Hepatocyte (in vitro differentiated cells): ENCODE measurements at regions not wholly inside any gene's neighbourhood (a gene's known extent, or its start where the extent isn't known, plus 50 kb on each side); places are given as distances from the start of the nearest gene placed in this dataset.

Experiments used
- DNase-seq: peaks from one replicate; pipeline ENCODE4 v3.0.0-alpha.2; 2016; ENCODE audit warnings: low spot score
- H2AFZ ChIP-seq: fragments of 200-600 bp; sonication (generic); 2 replicates; pipeline ENCODE4 v1.6.0; 2016; ENCODE audit warnings: antibody characterized with exemption, mild to moderate bottlenecking
- H3K27ac ChIP-seq: fragments of 200-600 bp; sonication (generic); 2 replicates; pipeline ENCODE4 v1.5.1; 2016; ENCODE audit warnings: mild to moderate bottlenecking
- H3K27me3 ChIP-seq: fragments of 200-600 bp; sonication (generic); 2 replicates; pipeline ENCODE4 v1.6.1; 2016
- H3K36me3 ChIP-seq: fragments of 200-600 bp; sonication (generic); replicated peaks from 2 replicates; pipeline ENCODE4 v1.5.1; 2016; ENCODE audit warnings: low read depth; ENCODE audit not compliant: insufficient read depth
- H3K4me1 ChIP-seq: fragments of 200-600 bp; sonication (generic); 2 replicates; pipeline ENCODE4 v1.5.1; 2016; ENCODE audit warnings: mild to moderate bottlenecking, moderate library complexity; ENCODE audit not compliant: insufficient read depth
- H3K4me2 ChIP-seq: fragments of 200-600 bp; sonication (generic); 2 replicates; pipeline ENCODE4 v1.6.0; 2016
- H3K4me3 ChIP-seq: fragments of 200-600 bp; sonication (generic); 2 replicates; pipeline ENCODE4 v1.5.1; 2016; ENCODE audit warnings: mild to moderate bottlenecking
- H3K79me2 ChIP-seq: fragments of 200-600 bp; sonication (generic); 2 replicates; pipeline ENCODE4 v1.6.0; 2017; ENCODE audit warnings: mild to moderate bottlenecking
- H3K9me2 ChIP-seq: fragments of 200-600 bp; sonication (generic); replicated peaks from 2 replicates; pipeline ENCODE4 v1.6.0; 2017; ENCODE audit warnings: mild to moderate bottlenecking; ENCODE audit not compliant: insufficient read depth
- H3K9me3 ChIP-seq: fragments of 200-600 bp; sonication (generic); 2 replicates; pipeline ENCODE4 v1.5.1; 2016; ENCODE audit warnings: low read depth, mild to moderate bottlenecking
- H4K20me1 ChIP-seq: fragments of 200-600 bp; sonication (generic); 2 replicates; pipeline ENCODE4 v1.6.0; 2016; ENCODE audit warnings: mild to moderate bottlenecking; ENCODE audit not compliant: insufficient read depth, poor library complexity, severe bottlenecking
- EZH2 ChIP-seq: fragments of 200-600 bp; sonication (generic); IDR thresholded peaks from 2 replicates; pipeline ENCODE4 v1.6.1; 2016; ENCODE audit warnings: antibody characterized with exemption, mild to moderate bottlenecking, borderline replicate concordance
- EZH2phosphoT487 ChIP-seq: fragments of 200-600 bp; sonication (generic); IDR thresholded peaks from one replicate; pipeline ENCODE4 v1.6.1; 2018; ENCODE audit warnings: antibody characterized with exemption, mild to moderate bottlenecking, low read depth, moderate library complexity; ENCODE audit not compliant: unreplicated experiment, severe bottlenecking
- WGBS: methylation state at CpG from one replicate; pipeline ENCODE4 v1.1.6; 2016; ENCODE audit warnings: low lambda C conversion rate; ENCODE audit errors: missing lambda C conversion rate; 5-methylcytosine and 5-hydroxymethylcytosine counted together
- TF ChIP-seq, protein P1 (sequence below): fragments of 200-600 bp; sonication (generic); IDR thresholded peaks from 2 replicates; pipeline ENCODE4 v1.5.1; 2016; ENCODE audit warnings: antibody characterized with exemption, mild to moderate bottlenecking; ENCODE audit not compliant: poor library complexity

DNA sequence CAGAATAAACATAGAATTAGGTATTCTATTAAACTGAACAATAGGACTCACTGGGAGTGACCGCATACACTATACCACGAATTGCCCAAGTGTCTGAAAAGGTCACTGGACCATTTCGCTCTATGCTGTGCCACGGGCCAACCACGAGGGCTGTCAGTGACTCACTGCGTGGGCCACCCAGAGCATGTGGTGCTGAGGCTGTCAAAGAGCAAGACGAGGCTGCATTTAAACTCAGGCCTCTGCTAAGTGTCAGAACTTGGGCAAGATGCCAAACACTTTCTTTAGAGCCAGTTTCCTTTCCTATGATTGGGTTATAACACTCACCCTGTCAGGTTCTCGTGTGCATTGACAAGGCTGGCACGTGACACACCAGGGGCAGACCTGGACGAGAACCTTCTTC, 97.5 kb downstream of the SH3YL1 start:
- WGBS = 76% methylated on average over 10 of the region's 10 CpGs
- H4K20me1 ChIP-seq = no peaks in the 10 kb centered on the region
- no peaks in the 10 kb centered on the region for H3K27me3 ChIP-seq
- no peaks in the 10 kb centered on the region for H3K9me2 ChIP-seq
- H3K4me1 ChIP-seq = no peaks in the 10 kb centered on the region
- H3K79me2 ChIP-seq = no peaks in the 10 kb centered on the region
- H3K4me3 ChIP-seq = no peak overlapping the region
- TF ChIP-seq EZH2 (no peak), EZH2phosphoT487 (no peak)
- TF ChIP-seq, protein P1, sequence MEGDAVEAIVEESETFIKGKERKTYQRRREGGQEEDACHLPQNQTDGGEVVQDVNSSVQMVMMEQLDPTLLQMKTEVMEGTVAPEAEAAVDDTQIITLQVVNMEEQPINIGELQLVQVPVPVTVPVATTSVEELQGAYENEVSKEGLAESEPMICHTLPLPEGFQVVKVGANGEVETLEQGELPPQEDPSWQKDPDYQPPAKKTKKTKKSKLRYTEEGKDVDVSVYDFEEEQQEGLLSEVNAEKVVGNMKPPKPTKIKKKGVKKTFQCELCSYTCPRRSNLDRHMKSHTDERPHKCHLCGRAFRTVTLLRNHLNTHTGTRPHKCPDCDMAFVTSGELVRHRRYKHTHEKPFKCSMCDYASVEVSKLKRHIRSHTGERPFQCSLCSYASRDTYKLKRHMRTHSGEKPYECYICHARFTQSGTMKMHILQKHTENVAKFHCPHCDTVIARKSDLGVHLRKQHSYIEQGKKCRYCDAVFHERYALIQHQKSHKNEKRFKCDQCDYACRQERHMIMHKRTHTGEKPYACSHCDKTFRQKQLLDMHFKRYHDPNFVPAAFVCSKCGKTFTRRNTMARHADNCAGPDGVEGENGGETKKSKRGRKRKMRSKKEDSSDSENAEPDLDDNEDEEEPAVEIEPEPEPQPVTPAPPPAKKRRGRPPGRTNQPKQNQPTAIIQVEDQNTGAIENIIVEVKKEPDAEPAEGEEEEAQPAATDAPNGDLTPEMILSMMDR = no peak
- H3K36me3 ChIP-seq = no peaks in the 10 kb centered on the region
- DNase-seq = no peak
- no peak overlapping the region for H2AFZ ChIP-seq
- H3K4me2 ChIP-seq = no peak overlapping the region
- no peak overlapping the region for H3K27ac ChIP-seq
- H3K9me3 ChIP-seq = no peaks in the 10 kb centered on the region

DNA sequence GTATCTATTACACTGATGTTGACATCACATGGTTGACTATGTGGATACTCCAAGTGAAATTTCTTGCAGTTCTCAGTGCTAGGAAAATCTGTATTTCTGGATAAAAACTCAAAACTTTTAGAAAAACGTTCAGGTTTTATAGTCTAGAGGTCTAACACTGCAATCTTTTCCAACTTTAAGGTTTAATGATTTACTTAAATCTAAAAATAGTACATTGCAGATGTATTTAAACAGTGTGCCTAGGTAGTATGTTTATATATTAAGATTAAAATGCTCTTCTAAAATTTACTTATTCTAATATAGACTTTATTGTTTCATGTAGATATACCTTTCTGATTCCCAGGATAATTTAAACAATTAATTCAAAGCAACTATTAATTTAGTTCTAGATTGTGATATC, 98.3 kb downstream of the SH3YL1 start:
- 34% methylated on average over 1 of the region's 1 CpG for WGBS

DNA sequence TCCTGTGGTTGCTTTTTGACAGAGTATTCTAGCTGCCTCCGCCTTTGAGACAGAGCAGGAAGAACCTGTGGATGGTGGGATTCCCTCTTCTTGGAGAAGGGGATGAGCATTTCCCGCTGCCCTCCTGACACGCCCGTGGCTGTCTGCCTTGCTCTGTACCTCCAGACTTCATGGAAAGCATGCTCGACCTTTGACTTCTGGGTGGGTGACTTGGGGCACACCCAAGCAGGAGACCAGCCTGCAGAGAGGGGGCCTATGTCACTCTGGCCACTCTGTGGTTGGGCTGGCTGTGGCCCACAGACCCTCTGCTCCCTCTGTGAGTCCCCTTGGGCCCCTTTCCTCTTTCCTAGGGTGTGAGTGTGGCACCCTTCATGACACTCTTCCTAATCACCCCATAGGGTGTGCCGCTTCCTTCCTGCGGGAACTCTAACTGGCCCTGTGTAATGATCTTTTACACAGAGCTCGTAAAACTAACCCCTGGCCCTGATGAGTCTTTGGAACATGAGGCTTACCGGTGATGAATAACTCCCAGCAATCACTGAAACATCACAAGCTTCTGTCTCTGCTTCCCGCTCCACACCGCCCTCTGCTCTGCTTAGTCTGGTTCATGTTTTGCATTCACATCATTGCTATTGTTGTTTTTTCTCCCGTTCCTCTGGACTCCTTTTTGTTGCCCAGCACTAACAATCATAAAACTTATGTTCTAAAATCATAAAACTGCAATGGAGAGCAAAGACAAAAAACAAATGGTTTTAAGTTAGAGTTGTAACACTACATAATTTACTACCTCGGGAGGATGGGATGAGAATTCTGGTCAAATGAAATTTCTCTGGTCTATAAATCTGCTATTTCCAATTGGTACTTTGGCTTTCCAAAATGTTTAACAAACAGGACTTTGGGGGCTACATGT, 101.1 kb downstream of the SH3YL1 start:
- no peaks in the 10 kb centered on the region for H3K9me2 ChIP-seq
- no peak overlapping the region for H3K4me2 ChIP-seq
- H3K27ac ChIP-seq = peak overlapping the region; percentile 23
- no peak overlapping the region for H2AFZ ChIP-seq
- no peak overlapping the region for H3K4me3 ChIP-seq
- no peaks in the 10 kb centered on the region for H4K20me1 ChIP-seq
- no peaks in the 10 kb centered on the region for H3K9me3 ChIP-seq
- no peaks in the 10 kb centered on the region for H3K36me3 ChIP-seq
- TF ChIP-seq, protein P1 = no peak
- TF ChIP-seq EZH2 (no peak), EZH2phosphoT487 (no peak)
- H3K4me1 ChIP-seq = no peaks in the 10 kb centered on the region
- H3K27me3 ChIP-seq = no peaks in the 10 kb centered on the region
- DNase-seq = peak; percentile 34
- WGBS = 67% methylated on average over 13 of the region's 13 CpGs
- no peaks in the 10 kb centered on the region for H3K79me2 ChIP-seq

More for the DNA sequence above, 98.3 kb downstream of the SH3YL1 start:
- Histone ChIP-seq H3K4me1 (no peaks in the 10 kb centered on the region), H4K20me1 (no peaks in the 10 kb centered on the region), H3K36me3 (no peaks in the 10 kb centered on the region), H3K79me2 (no peaks in the 10 kb centered on the region), H3K27me3 (no peaks in the 10 kb centered on the region), H3K9me2 (no peaks in the 10 kb centered on the region), H3K4me3 (no peak overlapping the region), H2AFZ (no peak overlapping the region), H3K27ac (no peak overlapping the region), H3K4me2 (no peak overlapping the region), H3K9me3 (no peaks in the 10 kb centered on the region)
- TF ChIP-seq EZH2phosphoT487 (no peak), EZH2 (no peak)
- TF ChIP-seq, protein P1 = no peak
- no peak for DNase-seq
